Astrocyte of the spinal cord (primary cell): ENCODE measurements at regions not wholly inside any gene's neighbourhood (a gene's known extent, or its start where the extent isn't known, plus 50 kb on each side); places are given as distances from the start of the nearest gene placed in this dataset.

Experiments
- DNase-seq: peaks from one replicate; pipeline ENCODE4 v3.0.0; 2011; ENCODE audit warnings: low read depth, low spot score
- H3K4me3 ChIP-seq: 2 replicates; pipeline ENCODE4 v1.5.1; 2011; ENCODE audit warnings: low read depth, mild to moderate bottlenecking, low read length, moderate library complexity
- in situ Hi-C: cut with HindIII; loops from 2 replicates; pipeline ENCODE4 v1.10.0; 2017; ENCODE audit warnings: low sequenced_read_pairs
- TF ChIP-seq, protein P1 (sequence below): IDR thresholded peaks from 2 replicates; pipeline ENCODE4 v1.5.1; 2012; ENCODE audit warnings: low read depth, mild to moderate bottlenecking, low read length, inconsistent platforms

DNA sequence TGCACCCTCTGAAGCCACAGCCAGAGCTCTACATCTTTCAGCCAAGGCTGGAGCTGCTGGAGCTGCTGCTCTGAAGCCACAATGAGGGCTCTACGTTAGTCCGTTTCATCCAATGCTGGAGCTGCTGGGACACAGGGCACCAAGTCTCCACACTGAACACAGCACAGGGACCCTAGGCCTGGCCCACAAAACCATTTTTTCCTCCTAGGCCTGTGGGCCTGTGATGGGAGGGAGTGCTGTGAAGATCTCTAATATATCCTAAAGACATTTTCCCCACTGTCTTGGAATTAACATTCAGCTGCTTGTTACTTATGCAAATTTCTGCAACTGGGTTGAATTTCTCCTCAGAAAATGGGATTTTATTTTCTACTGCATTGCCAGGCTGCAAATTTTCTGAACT is 441.4 kb upstream of the FAT3 start:
- TF ChIP-seq, protein P1, sequence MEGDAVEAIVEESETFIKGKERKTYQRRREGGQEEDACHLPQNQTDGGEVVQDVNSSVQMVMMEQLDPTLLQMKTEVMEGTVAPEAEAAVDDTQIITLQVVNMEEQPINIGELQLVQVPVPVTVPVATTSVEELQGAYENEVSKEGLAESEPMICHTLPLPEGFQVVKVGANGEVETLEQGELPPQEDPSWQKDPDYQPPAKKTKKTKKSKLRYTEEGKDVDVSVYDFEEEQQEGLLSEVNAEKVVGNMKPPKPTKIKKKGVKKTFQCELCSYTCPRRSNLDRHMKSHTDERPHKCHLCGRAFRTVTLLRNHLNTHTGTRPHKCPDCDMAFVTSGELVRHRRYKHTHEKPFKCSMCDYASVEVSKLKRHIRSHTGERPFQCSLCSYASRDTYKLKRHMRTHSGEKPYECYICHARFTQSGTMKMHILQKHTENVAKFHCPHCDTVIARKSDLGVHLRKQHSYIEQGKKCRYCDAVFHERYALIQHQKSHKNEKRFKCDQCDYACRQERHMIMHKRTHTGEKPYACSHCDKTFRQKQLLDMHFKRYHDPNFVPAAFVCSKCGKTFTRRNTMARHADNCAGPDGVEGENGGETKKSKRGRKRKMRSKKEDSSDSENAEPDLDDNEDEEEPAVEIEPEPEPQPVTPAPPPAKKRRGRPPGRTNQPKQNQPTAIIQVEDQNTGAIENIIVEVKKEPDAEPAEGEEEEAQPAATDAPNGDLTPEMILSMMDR, result no peak
- in situ Hi-C loops, result no loop called here
- H3K4me3 ChIP-seq, result no peak overlapping the region
- DNase-seq, result no peak

DNA sequence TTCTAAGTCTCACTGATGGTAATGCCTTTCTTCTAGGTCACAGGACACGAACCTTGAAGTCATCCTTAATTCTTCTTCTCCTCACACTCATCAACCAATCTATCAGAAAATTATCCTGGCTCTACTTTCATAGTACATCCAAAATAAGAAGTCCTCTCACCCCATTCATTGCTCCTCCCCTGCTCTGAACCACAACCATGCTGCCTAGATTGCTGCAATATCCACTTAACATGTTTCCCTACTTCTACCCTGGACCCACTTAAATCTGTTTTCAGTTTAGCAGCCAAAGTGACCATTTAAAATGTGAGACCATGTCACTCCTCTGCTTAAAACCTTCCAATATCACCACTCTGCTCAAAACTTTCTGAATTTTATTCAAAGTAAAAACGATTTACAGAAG is 445.9 kb upstream of the FAT3 start:
- no peak for DNase-seq
- no peak overlapping the region for H3K4me3 ChIP-seq
- TF ChIP-seq, protein P1, result no peak
- in situ Hi-C loops, result no loop called here

DNA sequence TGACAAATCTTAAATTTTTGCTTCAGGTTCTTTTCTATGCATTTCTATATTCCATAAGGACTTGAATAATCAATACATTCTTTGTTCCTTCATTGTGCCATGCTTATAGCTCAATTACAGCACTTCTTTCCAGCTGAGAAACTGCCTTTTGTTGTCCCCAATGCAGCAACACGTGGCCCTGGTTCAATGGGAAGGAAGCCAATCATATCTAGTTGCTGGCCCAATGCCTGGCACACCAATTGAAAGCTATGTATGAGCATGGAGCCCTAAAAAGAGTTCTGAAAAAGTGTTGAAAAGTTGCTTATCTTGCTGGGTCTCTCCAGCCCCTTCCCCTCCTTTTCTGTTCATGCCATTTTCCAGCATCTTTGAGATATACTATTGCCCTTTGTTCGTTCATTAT is 448.0 kb upstream of the FAT3 start:
- TF ChIP-seq, protein P1, result no peak
- H3K4me3 ChIP-seq, result no peak overlapping the region
- DNase-seq, result no peak
- in situ Hi-C loops, result no loop called here

DNA sequence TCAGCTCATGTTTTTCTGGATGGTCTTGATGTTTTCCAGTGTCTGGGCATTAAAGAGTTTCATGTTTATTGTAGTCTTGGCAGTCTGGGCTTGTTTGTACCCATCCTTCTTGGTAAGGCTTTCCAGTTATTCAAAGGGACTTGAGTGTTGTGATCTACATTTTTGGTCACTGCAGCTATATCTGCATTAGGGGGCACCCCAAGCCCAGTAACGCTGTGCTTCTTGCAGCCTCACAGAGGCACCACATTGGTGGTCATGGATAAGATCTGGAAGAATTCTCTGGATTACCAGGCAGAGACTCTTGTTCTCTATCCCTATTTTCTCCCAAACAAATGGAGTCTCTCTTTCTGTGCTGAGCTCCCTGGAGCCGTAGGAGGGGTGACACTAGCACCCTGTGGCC is 451.5 kb upstream of the FAT3 start:
- DNase-seq, result no peak
- in situ Hi-C loops, result no loop called here
- TF ChIP-seq, protein P1, result peak; percentile 8
- H3K4me3 ChIP-seq, result no peak overlapping the region

DNA sequence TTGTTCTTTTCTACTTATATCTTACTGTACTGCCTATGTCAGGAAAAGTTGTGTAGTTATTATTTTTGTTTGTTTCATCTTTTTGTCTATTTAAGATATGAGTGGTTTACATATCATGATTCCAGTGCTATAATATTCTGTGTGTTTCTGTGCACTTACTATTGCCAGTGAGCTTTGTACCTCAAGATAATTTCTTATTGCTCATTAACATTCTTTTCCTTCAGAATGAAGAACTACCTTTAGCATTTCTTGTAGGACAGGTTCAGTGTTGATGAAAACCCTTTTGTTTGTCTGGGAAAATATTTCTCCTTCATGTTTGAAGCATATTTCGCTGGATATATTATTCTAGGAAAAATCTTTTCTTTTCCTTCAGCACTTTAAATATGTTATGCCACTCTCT is 452.7 kb upstream of the FAT3 start:
- TF ChIP-seq, protein P1, result no peak
- in situ Hi-C loops, result no loop called here
- DNase-seq, result no peak
- no peak overlapping the region for H3K4me3 ChIP-seq

DNA sequence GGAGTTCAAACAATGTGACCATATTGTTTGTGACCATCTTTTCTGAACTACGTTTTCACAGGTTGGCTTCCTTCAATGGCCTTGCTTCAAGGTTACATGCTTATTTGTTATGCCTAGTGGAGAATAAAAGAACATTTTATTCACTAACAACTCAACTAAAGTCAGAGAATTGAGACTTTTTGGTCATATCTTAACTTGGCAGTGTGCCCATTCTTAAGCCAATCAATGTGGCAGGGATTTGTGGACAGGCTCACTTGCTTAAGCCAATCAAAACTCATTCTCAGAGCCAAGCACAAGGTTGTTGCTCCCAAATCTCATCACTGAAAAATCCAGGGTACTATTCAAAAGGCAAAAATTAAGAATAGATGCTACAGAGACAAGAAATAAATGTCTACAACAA is 455.8 kb upstream of the FAT3 start:
- in situ Hi-C loops, result no loop called here
- H3K4me3 ChIP-seq, result no peak overlapping the region
- DNase-seq, result no peak
- TF ChIP-seq, protein P1, result no peak

DNA sequence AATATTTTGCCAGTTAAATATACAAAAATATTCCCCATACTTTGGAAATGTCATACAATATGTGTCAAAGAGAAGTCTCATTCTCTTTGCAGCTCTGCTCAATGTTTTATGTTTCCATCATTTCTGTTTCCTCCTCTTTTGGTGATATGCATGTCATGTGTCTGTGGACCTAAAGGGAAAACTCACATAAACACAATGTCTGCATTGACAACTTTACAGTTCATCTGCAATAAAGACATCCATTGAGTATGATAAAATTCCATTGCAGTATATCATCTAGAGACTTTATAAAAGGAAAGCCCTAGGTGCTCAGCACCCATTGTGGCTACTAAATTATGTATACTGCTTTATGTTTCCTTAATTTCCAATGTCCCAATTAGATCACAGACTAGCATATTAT is 461.3 kb upstream of the FAT3 start:
- TF ChIP-seq, protein P1, result no peak
- no peak overlapping the region for H3K4me3 ChIP-seq
- in situ Hi-C loops, result no loop called here
- DNase-seq, result no peak
